ENCODE measurements at regions not wholly inside any gene's neighbourhood (a gene's known extent, or its start where the extent isn't known, plus 50 kb on each side); places are given as distances from the start of the nearest gene placed in this dataset.

- TF ChIP-seq, protein P1, sequence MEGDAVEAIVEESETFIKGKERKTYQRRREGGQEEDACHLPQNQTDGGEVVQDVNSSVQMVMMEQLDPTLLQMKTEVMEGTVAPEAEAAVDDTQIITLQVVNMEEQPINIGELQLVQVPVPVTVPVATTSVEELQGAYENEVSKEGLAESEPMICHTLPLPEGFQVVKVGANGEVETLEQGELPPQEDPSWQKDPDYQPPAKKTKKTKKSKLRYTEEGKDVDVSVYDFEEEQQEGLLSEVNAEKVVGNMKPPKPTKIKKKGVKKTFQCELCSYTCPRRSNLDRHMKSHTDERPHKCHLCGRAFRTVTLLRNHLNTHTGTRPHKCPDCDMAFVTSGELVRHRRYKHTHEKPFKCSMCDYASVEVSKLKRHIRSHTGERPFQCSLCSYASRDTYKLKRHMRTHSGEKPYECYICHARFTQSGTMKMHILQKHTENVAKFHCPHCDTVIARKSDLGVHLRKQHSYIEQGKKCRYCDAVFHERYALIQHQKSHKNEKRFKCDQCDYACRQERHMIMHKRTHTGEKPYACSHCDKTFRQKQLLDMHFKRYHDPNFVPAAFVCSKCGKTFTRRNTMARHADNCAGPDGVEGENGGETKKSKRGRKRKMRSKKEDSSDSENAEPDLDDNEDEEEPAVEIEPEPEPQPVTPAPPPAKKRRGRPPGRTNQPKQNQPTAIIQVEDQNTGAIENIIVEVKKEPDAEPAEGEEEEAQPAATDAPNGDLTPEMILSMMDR (IDR thresholded peaks at IDR 0.05; ENCODE audit: insufficient read depth in 1 of 2, low read depth in 1 of 2, low read length in 1 of 2, severe bottlenecking in 1 of 2, unreplicated experiment in 1 of 2), result no peak
- Histone ChIP-seq H3K9me3 (peaks cover 3% of the 10 kb centered on the region; the same call in 1 of the 2 replicates), H3K36me3 (ENCODE audit: control insufficient read depth, insufficient read depth, low read length) (no peaks in the 10 kb centered on the region), H3K27me3 (replicated peaks; ENCODE audit: control insufficient read depth, insufficient read depth, low read length) (no peaks in the 10 kb centered on the region), H3K4me3 (ENCODE audit: low read depth, low read length) (no peak overlapping the region), H3K4me1 (no peaks in the 10 kb centered on the region)
- Mint-ChIP-seq H3K9me3 (ENCODE audit: unreplicated experiment) (peaks cover 11% of the 10 kb centered on the region), H3K27me3 (ENCODE audit: insufficient read depth, unreplicated experiment) (peaks cover 9% of the 10 kb centered on the region), H3K4me3 (ENCODE audit: unreplicated experiment) (no peak overlapping the region), H3K36me3 (ENCODE audit: insufficient read depth, unreplicated experiment) (no peaks in the 10 kb centered on the region), H3K4me1 (ENCODE audit: low read depth, unreplicated experiment) (no peaks in the 10 kb centered on the region), H3K27ac (ENCODE audit: unreplicated experiment) (no peak overlapping the region)
- POLR2A ChIA-PET, result no interaction called here
- intact Hi-C loops (cut with micrococcal nuclease; ENCODE audit: unreplicated experiment), result no loop called here
- no TSS peak for BruUV-seq (replicated peaks)
- CTCF ChIA-PET, result no interaction called here
- no peak for DNase-seq
Observed at GRCh38 chr10:31116226-31116625, 84.6 kb upstream of the ZNF438 start.

DNA sequence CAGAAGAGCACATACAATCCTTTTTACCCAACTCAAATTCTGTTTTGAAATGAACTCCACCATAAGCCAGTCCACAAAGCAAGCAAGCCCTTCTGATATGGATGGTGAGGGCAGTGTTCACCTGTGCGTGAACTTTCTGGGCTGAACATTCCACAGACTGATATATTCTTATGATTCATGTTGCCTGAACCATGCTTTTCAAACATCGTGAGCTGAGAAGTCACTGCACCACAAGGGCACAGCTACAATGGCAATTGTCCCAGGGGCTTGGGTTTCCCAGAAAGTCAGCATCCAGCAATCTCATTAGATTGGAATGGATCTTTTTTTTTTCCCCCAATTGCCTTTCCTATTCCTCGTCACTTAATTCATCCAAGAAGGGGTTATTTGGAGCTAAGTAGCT, 86.9 kb upstream of the ZNF438 start:
- Mint-ChIP-seq H3K36me3 (ENCODE audit: insufficient read depth, unreplicated experiment) (no peaks in the 10 kb centered on the region), H3K27ac (ENCODE audit: unreplicated experiment) (no peak overlapping the region), H3K4me1 (ENCODE audit: low read depth, unreplicated experiment) (no peaks in the 10 kb centered on the region), H3K4me3 (ENCODE audit: unreplicated experiment) (no peak overlapping the region), H3K9me3 (ENCODE audit: unreplicated experiment) (peaks cover 8% of the 10 kb centered on the region), H3K27me3 (ENCODE audit: insufficient read depth, unreplicated experiment) (peaks cover 9% of the 10 kb centered on the region)
- Histone ChIP-seq H3K36me3 (ENCODE audit: control insufficient read depth, insufficient read depth, low read length) (no peaks in the 10 kb centered on the region), H3K4me3 (ENCODE audit: low read depth, low read length) (no peak overlapping the region), H3K27me3 (replicated peaks; ENCODE audit: control insufficient read depth, insufficient read depth, low read length) (no peaks in the 10 kb centered on the region), H3K4me1 (no peaks in the 10 kb centered on the region), H3K9me3 (no peaks in the 10 kb centered on the region; the same call in 1 of the 2 replicates)
- no peak for DNase-seq
- intact Hi-C loops (cut with micrococcal nuclease; ENCODE audit: unreplicated experiment), result no loop called here
- TF ChIP-seq, protein P1 (IDR thresholded peaks at IDR 0.05; ENCODE audit: insufficient read depth in 1 of 2, low read depth in 1 of 2, low read length in 1 of 2, severe bottlenecking in 1 of 2, unreplicated experiment in 1 of 2), result no peak
- ChIA-PET CTCF (no interaction called here), POLR2A (no interaction called here)
- no TSS peak for BruUV-seq (replicated peaks)

GRCh38 chr10:31120392-31120791, 88.7 kb upstream of the ZNF438 start:
- H3K9me3 Mint-ChIP-seq (ENCODE audit: unreplicated experiment), result peaks cover 2% of the 10 kb centered on the region
- peaks cover 13% of the 10 kb centered on the region for H3K27me3 Mint-ChIP-seq (ENCODE audit: insufficient read depth, unreplicated experiment)
- TF ChIP-seq, protein P1 (IDR thresholded peaks at IDR 0.05; ENCODE audit: insufficient read depth in 1 of 2, low read depth in 1 of 2, low read length in 1 of 2, severe bottlenecking in 1 of 2, unreplicated experiment in 1 of 2), result no peak
- DNase-seq, result no peak
- H3K36me3 Mint-ChIP-seq (ENCODE audit: insufficient read depth, unreplicated experiment), result no peaks in the 10 kb centered on the region
- intact Hi-C loops (cut with micrococcal nuclease; ENCODE audit: unreplicated experiment), result no loop called here
- Histone ChIP-seq H3K4me1 (no peaks in the 10 kb centered on the region), H3K4me3 (ENCODE audit: low read depth, low read length) (no peak overlapping the region), H3K36me3 (ENCODE audit: control insufficient read depth, insufficient read depth, low read length) (no peaks in the 10 kb centered on the region), H3K9me3 (no peaks in the 10 kb centered on the region), H3K27me3 (replicated peaks; ENCODE audit: control insufficient read depth, insufficient read depth, low read length) (no peaks in the 10 kb centered on the region)
- ChIA-PET CTCF (no interaction called here), POLR2A (no interaction called here)
- no peak overlapping the region for H3K27ac Mint-ChIP-seq (ENCODE audit: unreplicated experiment)
- H3K4me3 Mint-ChIP-seq (ENCODE audit: unreplicated experiment), result no peak overlapping the region
- no peaks in the 10 kb centered on the region for H3K4me1 Mint-ChIP-seq (ENCODE audit: low read depth, unreplicated experiment)
- BruUV-seq (replicated peaks), result no TSS peak
